Tibial nerve (tissue), 4 donors: ENCODE measurements at regions not wholly inside any gene's neighbourhood (a gene's known extent, or its start where the extent isn't known, plus 50 kb on each side); places are given as distances from the start of the nearest gene placed in this dataset.

ENCODE experiments used
- DNase-seq, 2 donors: peaks; one replicate each; pipeline ENCODE4 v3.0.0-alpha.2; 2019; ENCODE audit warnings: low spot score in 2 of 2
- H3K27ac ChIP-seq, 4 donors: fragments of 200-600 bp; sonication (generic) in 3 of 4; one replicate each; pipeline ENCODE4 v1.5.1; 2017 to 2019; ENCODE audit warnings: mild to moderate bottlenecking in 1 of 4
- H3K27me3 ChIP-seq, 2 donors: fragments of 200-600 bp; sonication (generic) in 1 of 2; one replicate each; pipeline versions ENCODE4 v1.5.1 to v1.6.0; 2017 to 2019
- H3K36me3 ChIP-seq, 3 donors: fragments of 200-600 bp; sonication (generic); one replicate each; pipeline ENCODE4 v1.5.1; 2018 to 2019
- H3K4me1 ChIP-seq, 4 donors: fragments of 200-600 bp; sonication (generic) in 3 of 4; one replicate each; pipeline ENCODE4 v1.5.1; 2017 to 2019
- H3K4me3 ChIP-seq, 4 donors: fragments of 200-600 bp; sonication (generic) in 3 of 4; one replicate each; pipeline ENCODE4 v1.5.1; 2017 to 2019; ENCODE audit warnings: mild to moderate bottlenecking in 1 of 4, moderate library complexity in 1 of 4
- H3K9me3 ChIP-seq, 4 donors: fragments of 200-600 bp; sonication (generic) in 3 of 4; one replicate each; pipeline ENCODE4 v1.5.1; 2017 to 2019
- EP300 ChIP-seq, 2 donors: sonication (generic); formaldehyde crosslinking; IDR thresholded peaks; one replicate each; pipeline ENCODE4 v1.6.1; 2017; ENCODE audit warnings: antibody characterized with exemption in 2 of 2, mild to moderate bottlenecking in 1 of 2
- POLR2A ChIP-seq, 2 donors: fragments of 450-650 bp; IDR thresholded peaks; one replicate each; pipeline ENCODE4 v1.6.1; 2017; ENCODE audit warnings: antibody characterized with exemption in 2 of 2, mild to moderate bottlenecking in 2 of 2, moderate library complexity in 2 of 2
- WGBS, 2 donors: methylation state at CpG; one replicate each; pipeline ENCODE4 v1.1.5; 2018; 5-methylcytosine and 5-hydroxymethylcytosine counted together
- TF ChIP-seq, protein P1 (sequence below), 5 experiments: fragments of 200-600 bp in 3 of 5; fragments of 450-650 bp in 2 of 5; sonication (generic) in 3 of 5; IDR thresholded peaks; one replicate each; pipeline ENCODE4 v1.5.1; 2016 to 2019; ENCODE audit warnings: antibody characterized with exemption in 5 of 5, mild to moderate bottlenecking in 3 of 5, moderate library complexity in 2 of 5

DNA sequence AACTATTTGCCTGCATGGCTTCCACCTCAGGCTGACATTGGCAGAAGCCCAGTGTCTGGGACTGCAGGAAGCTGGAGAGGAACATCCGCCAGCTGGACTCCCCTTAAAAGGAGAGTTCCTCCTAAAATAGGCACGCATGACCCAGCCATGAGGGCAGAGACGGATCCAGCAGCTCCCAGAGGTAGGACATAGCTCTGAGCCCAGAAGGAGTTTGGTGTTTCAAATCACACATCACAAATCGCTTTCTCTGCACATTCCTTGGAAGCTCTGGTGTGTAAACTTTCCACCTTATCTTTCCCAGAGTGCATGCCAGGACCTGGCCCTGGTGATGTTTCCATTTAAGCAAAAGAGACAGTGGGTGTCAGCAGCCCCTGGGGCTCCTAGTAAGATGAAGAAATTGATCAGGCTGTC, 231.1 kb upstream of the CDH5 start:
- Histone ChIP-seq H3K27me3 (no peaks in the 10 kb centered on the region), H3K36me3 (no peaks in the 10 kb centered on the region), H3K27ac (peak overlapping the region in 1 of 4 donors; percentile 32), H3K4me1 (peaks cover 0 to 29% (median 5%) of the 10 kb centered on the region in 4 donors), H3K9me3 (no peaks in the 10 kb centered on the region), H3K4me3 (no peak overlapping the region)
- 42 to 48% methylated on average over 4 of the region's 4 CpGs for WGBS, 2 donors
- DNase-seq = peak; percentile 39 to 49
- TF ChIP-seq POLR2A (IDR thresholded peaks at IDR 0.05) (no peak), EP300 (IDR thresholded peaks at IDR 0.05) (peak in 1 of 2 donors; percentile 34)

DNA sequence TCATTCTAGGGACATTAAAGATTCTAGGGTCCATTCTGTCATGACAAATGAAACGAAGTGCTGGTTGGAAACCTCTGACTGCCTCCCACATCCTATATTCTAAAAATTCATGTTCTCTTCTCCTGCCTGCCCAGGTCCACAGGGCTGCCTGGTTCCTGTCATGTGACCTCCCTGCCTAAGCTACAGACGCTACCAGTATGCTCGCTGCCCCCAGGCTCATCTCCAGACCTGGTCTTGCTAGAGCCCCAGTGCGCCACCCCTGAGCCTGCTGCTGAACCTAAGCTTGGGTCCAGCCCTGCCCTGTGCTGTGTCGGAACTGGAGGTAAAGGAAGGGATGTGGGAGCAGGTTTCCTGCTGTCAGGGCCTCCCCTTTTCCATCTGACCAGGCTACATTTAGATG, 231.6 kb upstream of the CDH5 start:
- Histone ChIP-seq H3K27me3 (no peaks in the 10 kb centered on the region), H3K4me3 (no peak overlapping the region), H3K27ac (peak overlapping the region in 1 of 4 donors; percentile 32), H3K4me1 (peaks cover 0 to 34% (median 5%) of the 10 kb centered on the region in 4 donors), H3K9me3 (no peaks in the 10 kb centered on the region), H3K36me3 (no peaks in the 10 kb centered on the region)
- no peak for DNase-seq
- TF ChIP-seq, protein P1, sequence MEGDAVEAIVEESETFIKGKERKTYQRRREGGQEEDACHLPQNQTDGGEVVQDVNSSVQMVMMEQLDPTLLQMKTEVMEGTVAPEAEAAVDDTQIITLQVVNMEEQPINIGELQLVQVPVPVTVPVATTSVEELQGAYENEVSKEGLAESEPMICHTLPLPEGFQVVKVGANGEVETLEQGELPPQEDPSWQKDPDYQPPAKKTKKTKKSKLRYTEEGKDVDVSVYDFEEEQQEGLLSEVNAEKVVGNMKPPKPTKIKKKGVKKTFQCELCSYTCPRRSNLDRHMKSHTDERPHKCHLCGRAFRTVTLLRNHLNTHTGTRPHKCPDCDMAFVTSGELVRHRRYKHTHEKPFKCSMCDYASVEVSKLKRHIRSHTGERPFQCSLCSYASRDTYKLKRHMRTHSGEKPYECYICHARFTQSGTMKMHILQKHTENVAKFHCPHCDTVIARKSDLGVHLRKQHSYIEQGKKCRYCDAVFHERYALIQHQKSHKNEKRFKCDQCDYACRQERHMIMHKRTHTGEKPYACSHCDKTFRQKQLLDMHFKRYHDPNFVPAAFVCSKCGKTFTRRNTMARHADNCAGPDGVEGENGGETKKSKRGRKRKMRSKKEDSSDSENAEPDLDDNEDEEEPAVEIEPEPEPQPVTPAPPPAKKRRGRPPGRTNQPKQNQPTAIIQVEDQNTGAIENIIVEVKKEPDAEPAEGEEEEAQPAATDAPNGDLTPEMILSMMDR (IDR thresholded peaks at IDR 0.05) = no peak
- no peak for TF ChIP-seq POLR2A (IDR thresholded peaks at IDR 0.05)
- no peak for TF ChIP-seq EP300 (IDR thresholded peaks at IDR 0.05)
- 65 to 72% methylated on average over 5 of the region's 5 CpGs for WGBS, 2 donors

- no peaks in the 10 kb centered on the region for H3K36me3 ChIP-seq
- H3K27ac ChIP-seq = no peak overlapping the region
- H3K4me3 ChIP-seq = no peak overlapping the region
- DNase-seq = no peak
- H3K27me3 ChIP-seq = no peaks in the 10 kb centered on the region
- H3K9me3 ChIP-seq = no peaks in the 10 kb centered on the region
- TF ChIP-seq POLR2A (IDR thresholded peaks at IDR 0.05) (no peak), EP300 (IDR thresholded peaks at IDR 0.05) (no peak)
- TF ChIP-seq, protein P1 (IDR thresholded peaks at IDR 0.05) = no peak
- H3K4me1 ChIP-seq = peaks cover 0 to 35% (median 5%) of the 10 kb centered on the region in 4 donors
- 88 to 91% methylated on average over 6 of the region's 6 CpGs for WGBS, 2 donors
Measured at GRCh38 chr16:66133643-66134338, 232.7 kb upstream of the CDH5 start.

DNA sequence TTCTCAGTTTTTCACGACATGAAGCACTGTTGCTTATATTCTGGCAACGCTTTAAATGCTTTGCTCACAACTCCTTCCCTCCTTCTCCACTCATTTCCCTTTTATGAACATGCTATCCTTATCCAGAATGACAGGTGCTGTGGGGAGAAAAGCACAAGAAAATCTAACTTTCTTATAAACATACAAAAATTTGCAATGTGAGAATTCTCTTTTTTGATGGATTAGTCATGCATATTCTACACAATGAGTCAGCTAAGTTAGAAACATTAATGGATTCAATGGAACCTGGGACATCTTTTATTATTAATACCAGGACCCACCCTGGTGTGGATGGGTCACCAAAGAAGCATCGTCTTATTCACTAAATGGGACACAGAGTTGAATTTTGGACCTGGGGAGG, 234.6 kb upstream of the CDH5 start:
- Histone ChIP-seq H3K27ac (peak overlapping the region in 1 of 4 donors; percentile 23), H3K36me3 (no peaks in the 10 kb centered on the region), H3K4me1 (peaks cover 0 to 49% (median 7%) of the 10 kb centered on the region in 4 donors), H3K27me3 (no peaks in the 10 kb centered on the region), H3K4me3 (no peak overlapping the region), H3K9me3 (no peaks in the 10 kb centered on the region)
- 69 to 71% methylated on average over 3 of the region's 3 CpGs for WGBS, 2 donors
- TF ChIP-seq EP300 (IDR thresholded peaks at IDR 0.05) = no peak
- TF ChIP-seq, protein P1 (IDR thresholded peaks at IDR 0.05) = no peak
- TF ChIP-seq POLR2A (IDR thresholded peaks at IDR 0.05) = no peak
- no peak for DNase-seq

DNA sequence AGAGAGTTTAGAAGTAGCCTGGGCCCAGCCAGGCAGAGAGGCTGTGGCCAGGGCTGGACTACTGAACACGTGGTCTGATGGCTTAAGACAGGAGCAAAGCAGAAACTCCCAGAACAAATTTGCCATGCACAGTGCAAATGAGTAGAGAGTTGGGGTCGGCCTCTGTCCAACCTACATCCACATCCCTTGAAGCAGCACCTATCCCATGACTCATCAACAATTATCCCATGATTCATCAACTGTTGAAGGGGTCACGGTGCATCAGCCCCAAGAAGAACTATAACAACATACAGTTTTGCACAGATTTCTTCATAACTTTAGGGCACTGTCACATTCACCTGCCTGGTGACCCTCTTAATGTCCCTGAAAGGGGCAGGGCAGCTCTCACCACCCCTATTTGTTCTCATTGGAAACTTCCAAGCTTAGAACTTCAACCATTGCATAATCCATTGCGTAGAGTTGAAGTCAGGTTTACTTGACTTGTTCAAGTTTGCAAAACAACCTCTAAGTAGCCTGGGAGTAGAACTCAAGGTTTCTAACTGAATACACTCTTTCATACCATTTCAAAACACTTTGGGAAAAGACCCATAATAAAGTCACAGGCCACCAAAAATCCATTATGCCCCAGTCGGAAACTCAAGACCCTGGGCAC, 235.2 kb upstream of the CDH5 start:
- Histone ChIP-seq H3K4me3 (no peak overlapping the region), H3K9me3 (no peaks in the 10 kb centered on the region), H3K27me3 (no peaks in the 10 kb centered on the region), H3K36me3 (no peaks in the 10 kb centered on the region), H3K27ac (peak overlapping the region in 2 of 4 donors; percentile 46 to 79), H3K4me1 (peaks cover 0 to 50% (median 7%) of the 10 kb centered on the region in 4 donors)
- WGBS, 2 donors = 75 to 80% methylated on average over 5 of the region's 5 CpGs
- TF ChIP-seq, protein P1 (IDR thresholded peaks at IDR 0.05) = no peak
- TF ChIP-seq EP300 (IDR thresholded peaks at IDR 0.05) (no peak), POLR2A (IDR thresholded peaks at IDR 0.05) (no peak)
- DNase-seq = no peak
